ENCODE measurements at regions not wholly inside any gene's neighbourhood (a gene's known extent, or its start where the extent isn't known, plus 50 kb on each side); places are given as distances from the start of the nearest gene placed in this dataset.

- DNase-seq, result no peak
Measured at GRCh38 chr1:219798283-219799030, 129.9 kb downstream of the SLC30A10 start.

- DNase-seq, result no peak
Measured at GRCh38 chr1:219797683-219798082, 130.7 kb downstream of the SLC30A10 start.

GRCh38 chr1:219797009-219797408 is 131.3 kb downstream of the SLC30A10 start:
- no peak for DNase-seq

DNA sequence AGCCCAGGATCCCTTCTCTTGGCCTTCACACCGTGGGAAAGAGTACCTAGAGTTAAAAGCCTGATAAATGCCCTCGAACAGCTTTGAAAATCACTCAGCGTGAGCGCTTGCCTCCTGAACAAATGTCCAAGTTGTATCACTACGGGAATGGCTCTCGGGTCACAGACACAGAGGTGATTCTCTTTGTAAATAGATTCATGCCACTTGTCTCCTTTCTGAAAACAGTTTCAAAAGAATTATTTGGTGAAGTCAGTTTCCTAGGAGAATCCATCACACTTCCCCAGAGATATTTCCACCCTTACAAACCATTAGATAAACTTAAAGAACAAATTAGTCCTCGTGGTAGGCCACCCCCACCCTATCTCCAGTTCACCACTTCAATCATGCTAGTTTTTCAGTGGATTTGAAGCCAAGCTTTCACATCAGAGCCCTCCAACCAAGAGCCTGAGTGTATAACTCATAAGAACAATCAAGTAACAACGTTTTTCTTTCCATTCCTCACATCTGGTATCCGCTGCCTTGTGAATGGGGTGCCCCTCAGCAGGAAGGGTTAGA is 132.9 kb downstream of the SLC30A10 start:
- DNase-seq, result no peak

GRCh38 chr1:219794085-219794743 is 134.1 kb downstream of the SLC30A10 start:
- DNase-seq, result no peak

- no peak for DNase-seq
Measured at GRCh38 chr1:219792337-219793021, 135.9 kb downstream of the SLC30A10 start.

DNA sequence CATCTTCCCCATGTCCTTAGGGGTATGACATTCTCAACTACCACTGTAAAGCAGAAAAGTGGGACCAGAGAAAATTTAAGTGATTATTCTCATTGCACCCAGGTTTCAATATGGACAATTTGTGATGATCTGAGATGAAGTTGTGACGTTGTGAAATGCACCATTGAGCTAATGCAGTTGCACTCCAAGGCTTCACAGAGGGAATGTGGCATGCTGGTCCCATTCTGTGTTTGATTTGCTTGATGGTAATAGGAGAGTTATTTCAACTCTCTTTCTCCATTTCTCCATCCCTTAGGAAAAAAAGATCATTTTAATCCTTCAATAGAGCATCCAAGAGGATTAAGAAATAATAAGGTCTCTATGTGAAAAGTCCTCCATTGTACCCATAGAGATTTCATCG is 136.6 kb downstream of the SLC30A10 start:
- DNase-seq, result no peak

GRCh38 chr1:219790834-219791615 is 137.3 kb downstream of the SLC30A10 start:
- no peak for DNase-seq

- DNase-seq, result no peak
Measured at GRCh38 chr1:219788700-219789099, 139.7 kb downstream of the SLC30A10 start.

GRCh38 chr1:219788091-219788490 is 140.3 kb downstream of the SLC30A10 start:
- DNase-seq, result no peak

DNA sequence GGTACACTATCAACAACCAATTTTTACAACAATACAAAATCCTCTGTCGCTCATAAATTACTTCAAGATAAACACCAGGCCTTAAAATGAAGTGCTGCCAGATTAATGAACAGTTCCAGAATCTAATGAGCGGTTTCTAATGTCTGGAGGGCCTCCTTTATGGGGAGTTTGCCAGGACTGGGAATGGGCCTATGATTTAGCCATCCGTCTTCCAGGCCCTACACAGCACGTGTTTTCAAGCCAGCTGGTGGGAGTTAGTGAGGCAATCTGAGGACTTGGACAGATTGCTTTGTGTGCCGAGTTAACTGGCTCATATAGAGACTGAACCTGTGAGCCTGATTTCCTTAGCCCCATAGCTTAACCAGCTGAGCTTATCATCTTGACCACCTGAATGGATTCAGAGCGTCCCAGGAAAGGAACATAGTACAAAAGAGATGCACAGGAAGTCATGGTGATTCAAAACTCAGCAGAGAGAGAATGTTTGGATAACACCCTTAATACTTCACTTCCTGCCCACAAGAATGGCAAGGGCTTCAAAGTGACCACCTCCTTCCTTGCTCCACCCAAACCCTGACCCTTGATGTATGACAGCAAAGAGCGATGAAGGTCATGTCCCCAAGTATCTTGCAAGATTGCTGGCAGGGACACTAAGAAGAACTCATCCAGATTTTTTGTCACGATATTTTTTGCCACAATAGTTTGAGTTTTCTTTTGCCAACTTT is 143.5 kb downstream of the SLC30A10 start:
- no peak for DNase-seq

GRCh38 chr1:219783605-219784235 is 144.6 kb downstream of the SLC30A10 start:
- DNase-seq, result no peak

GRCh38 chr1:219782929-219783328 is 145.4 kb downstream of the SLC30A10 start:
- no peak for DNase-seq

- DNase-seq, result no peak
Measured at GRCh38 chr1:219782311-219782710, 146.0 kb downstream of the SLC30A10 start.

GRCh38 chr1:219781491-219781890 is 146.9 kb downstream of the SLC30A10 start:
- DNase-seq, result no peak

GRCh38 chr1:219778793-219779369 is 149.5 kb downstream of the SLC30A10 start:
- DNase-seq, result no peak

DNA sequence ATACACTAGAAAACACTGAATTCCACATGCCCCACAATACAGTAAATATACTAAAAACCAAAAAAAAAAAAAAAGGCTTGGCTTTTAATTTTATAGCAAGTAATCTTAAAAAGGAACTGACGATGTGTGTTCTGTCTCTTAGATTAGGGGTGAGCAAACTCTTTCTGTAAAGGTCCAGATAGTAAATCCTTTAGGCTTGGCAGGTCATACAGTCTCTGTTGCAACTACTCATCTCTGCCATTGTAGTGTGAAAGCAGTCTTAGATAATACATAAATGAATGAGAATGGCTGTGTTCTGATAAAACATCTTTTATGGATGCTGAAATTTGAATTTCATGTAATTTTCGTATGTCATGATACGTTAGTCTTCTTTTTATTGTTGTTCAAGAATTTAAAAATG is 150.2 kb downstream of the SLC30A10 start:
- no peak for DNase-seq

- DNase-seq, result no peak
Measured at GRCh38 chr1:219774386-219774785, 154.0 kb downstream of the SLC30A10 start.

DNA sequence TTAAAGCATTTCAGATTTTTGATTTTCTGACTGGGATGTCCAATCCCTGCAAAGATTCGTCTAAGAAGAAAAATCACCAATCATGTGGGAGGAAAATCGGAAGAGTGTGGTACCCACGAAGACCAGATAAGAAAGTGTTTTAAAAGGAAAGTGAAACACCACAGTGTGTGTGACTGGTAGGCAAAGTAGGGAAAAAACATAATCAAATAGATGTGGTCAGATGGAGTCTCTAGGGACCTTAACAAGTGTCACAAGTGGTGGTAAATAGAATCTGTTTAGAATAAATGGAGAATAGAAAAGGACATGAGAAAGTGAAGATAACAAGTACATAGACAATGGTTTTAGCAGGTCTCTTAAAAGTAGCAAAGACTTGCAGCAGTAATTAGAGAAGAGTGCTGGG is 154.6 kb downstream of the SLC30A10 start:
- no peak for DNase-seq

GRCh38 chr1:219773110-219773509 is 155.2 kb downstream of the SLC30A10 start:
- DNase-seq, result no peak

Measured in left hindlimb (tissue), 1 donor.